ENCODE measurements at regions not wholly inside any gene's neighbourhood (a gene's known extent, or its start where the extent isn't known, plus 50 kb on each side); places are given as distances from the start of the nearest gene placed in this dataset.

DNA sequence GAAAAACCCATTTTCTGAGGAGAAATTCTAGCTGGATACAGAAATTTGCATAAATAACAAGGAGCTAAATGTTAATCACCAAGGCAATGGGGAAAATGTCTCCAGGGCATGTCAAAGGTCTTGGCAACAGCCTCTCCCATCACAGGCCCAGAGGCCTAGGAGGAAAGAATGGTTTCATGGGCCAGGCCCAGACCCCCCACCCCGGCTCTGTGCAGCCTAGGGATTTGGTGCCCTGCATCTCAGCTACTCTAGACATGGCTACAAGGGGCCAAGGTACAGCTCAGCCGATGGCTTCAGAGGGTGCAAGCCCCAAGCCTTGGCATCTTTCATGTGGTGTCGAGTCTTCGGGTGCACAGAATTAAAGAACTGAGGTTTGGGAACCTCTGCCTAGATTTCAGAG, 321.2 kb upstream of the ID4 start:
- DNase-seq (ENCODE audit: low read depth, low spot score) (no peak), FAIRE-seq (no peak)
- Histone ChIP-seq H3K27ac (ENCODE audit: insufficient read depth, low read depth, low read length) (no peak overlapping the region), H3K9me3 (replicated peaks; ENCODE audit: control insufficient read depth, insufficient read depth, low read length) (no peaks in the 10 kb centered on the region), H4K20me1 (replicated peaks; ENCODE audit: control insufficient read depth, extremely low read depth, insufficient read depth, low read length) (no peaks in the 10 kb centered on the region), H2AFZ (ENCODE audit: low read depth, low read length) (no peak overlapping the region), H3K9ac (replicated peaks; ENCODE audit: extremely low read depth, insufficient read depth, low read length) (no peak overlapping the region), H3K4me1 (ENCODE audit: control insufficient read depth, extremely low read depth, insufficient read depth, low read length) (no peaks in the 10 kb centered on the region), H3K27me3 (ENCODE audit: control insufficient read depth in 2 of 2, insufficient read depth in 2 of 2, low read length in 2 of 2) (no peaks in the 10 kb centered on the region), H3K79me2 (ENCODE audit: control insufficient read depth, insufficient read depth, low read length) (no peaks in the 10 kb centered on the region), H3K4me2 (ENCODE audit: insufficient read depth, low read length) (no peak overlapping the region), H3K9me1 (replicated peaks; ENCODE audit: control insufficient read depth, extremely low read depth, insufficient read depth, low read length) (no peaks in the 10 kb centered on the region), H3K36me3 (ENCODE audit: control insufficient read depth in 2 of 2, extremely low read depth in 1 of 2, insufficient read depth in 2 of 2, low read length in 2 of 2) (no peaks in the 10 kb centered on the region), H3K4me3 (replicated peaks in 1 of 3; ENCODE audit: insufficient read depth in 1 of 3, low read depth in 1 of 3, low read length in 3 of 3) (no peak overlapping the region)
- POLR2A ChIA-PET, result no interaction called here
- CTCF ChIA-PET, result no interaction called here
- TF ChIP-seq POLR2A (IDR thresholded peaks at IDR 0.05; ENCODE audit: low read depth, low read length) (no peak), MAX (IDR thresholded peaks at IDR 0.05; ENCODE audit: insufficient read depth, insufficient read length) (no peak), POLR2AphosphoS5 (IDR thresholded peaks at IDR 0.05; ENCODE audit: insufficient read depth, low read depth, low read length) (no peak), JUN (IDR thresholded peaks at IDR 0.05; ENCODE audit: borderline replicate concordance, insufficient read depth, insufficient read length, low read depth) (no peak), GATA2 (IDR thresholded peaks at IDR 0.05; ENCODE audit: insufficient read depth, insufficient read length, low read depth, low read length) (no peak), CTCF (IDR thresholded peaks at IDR 0.05; ENCODE audit: extremely low read depth in 1 of 2, insufficient read depth in 1 of 2, low read depth in 1 of 2, low read length in 2 of 2) (no peak), FOS (IDR thresholded peaks at IDR 0.05; ENCODE audit: borderline replicate concordance, insufficient read depth, low read length) (no peak), MYC (IDR thresholded peaks at IDR 0.05; ENCODE audit: low read depth, low read length) (no peak), EZH2 (IDR thresholded peaks at IDR 0.05; ENCODE audit: borderline replicate concordance, low read depth, low read length, severe bottlenecking) (no peak)
- intact Hi-C loops (cut with micrococcal nuclease), result no loop called here
- dilution Hi-C loops (cut with MboI; ENCODE audit: extremely low pct_ligation_motif_present, low sequenced_read_pairs), result no loop called here
- BruUV-seq (replicated peaks), result no TSS peak

Measured in endothelial cell of umbilical vein (primary cell).